ENCODE measurements at regions not wholly inside any gene's neighbourhood (a gene's known extent, or its start where the extent isn't known, plus 50 kb on each side); places are given as distances from the start of the nearest gene placed in this dataset.

GRCh38 chr3:107947203-107947602, 143.6 kb downstream of the CD47 start:
- Mint-ChIP-seq H3K9me3 (ENCODE audit: unreplicated experiment) (no peaks in the 10 kb centered on the region), H3K4me1 (ENCODE audit: unreplicated experiment) (peaks cover 4% of the 10 kb centered on the region), H3K27ac (ENCODE audit: unreplicated experiment) (no peak overlapping the region), H3K4me3 (ENCODE audit: unreplicated experiment) (no peak overlapping the region), H3K27me3 (ENCODE audit: unreplicated experiment) (peaks cover 4% of the 10 kb centered on the region), H3K36me3 (ENCODE audit: unreplicated experiment) (no peaks in the 10 kb centered on the region)
- no peak for TF ChIP-seq CTCF (IDR thresholded peaks at IDR 0.05)
- DNase-seq (ENCODE audit: extremely low spot score, unreplicated experiment): no peak

- H3K4me3 Mint-ChIP-seq (ENCODE audit: unreplicated experiment): no peak overlapping the region
- H3K36me3 Mint-ChIP-seq (ENCODE audit: unreplicated experiment): no peaks in the 10 kb centered on the region
- H3K27ac Mint-ChIP-seq (ENCODE audit: unreplicated experiment): no peak overlapping the region
- peaks cover 4% of the 10 kb centered on the region for H3K4me1 Mint-ChIP-seq (ENCODE audit: unreplicated experiment)
- no peak for DNase-seq (ENCODE audit: extremely low spot score, unreplicated experiment)
- H3K27me3 Mint-ChIP-seq (ENCODE audit: unreplicated experiment): peaks cover 4% of the 10 kb centered on the region
- no peak for TF ChIP-seq CTCF (IDR thresholded peaks at IDR 0.05)
- H3K9me3 Mint-ChIP-seq (ENCODE audit: unreplicated experiment): no peaks in the 10 kb centered on the region
Observed at GRCh38 chr3:107946700-107947099, 144.1 kb downstream of the CD47 start.

GRCh38 chr3:107945417-107946094, 145.3 kb downstream of the CD47 start:
- H3K27ac Mint-ChIP-seq (ENCODE audit: unreplicated experiment): no peak overlapping the region
- H3K36me3 Mint-ChIP-seq (ENCODE audit: unreplicated experiment): no peaks in the 10 kb centered on the region
- H3K4me3 Mint-ChIP-seq (ENCODE audit: unreplicated experiment): no peak overlapping the region
- DNase-seq (ENCODE audit: extremely low spot score, unreplicated experiment): no peak
- peaks cover 4% of the 10 kb centered on the region for H3K27me3 Mint-ChIP-seq (ENCODE audit: unreplicated experiment)
- no peak for TF ChIP-seq CTCF (IDR thresholded peaks at IDR 0.05)
- peaks cover 2% of the 10 kb centered on the region for H3K4me1 Mint-ChIP-seq (ENCODE audit: unreplicated experiment)
- H3K9me3 Mint-ChIP-seq (ENCODE audit: unreplicated experiment): no peaks in the 10 kb centered on the region

GRCh38 chr3:107943786-107944523, 146.9 kb downstream of the CD47 start:
- H3K9me3 Mint-ChIP-seq (ENCODE audit: unreplicated experiment): no peaks in the 10 kb centered on the region
- no peak for TF ChIP-seq CTCF (IDR thresholded peaks at IDR 0.05)
- H3K27me3 Mint-ChIP-seq (ENCODE audit: unreplicated experiment): peaks cover 4% of the 10 kb centered on the region
- H3K4me3 Mint-ChIP-seq (ENCODE audit: unreplicated experiment): no peak overlapping the region
- peaks cover 11% of the 10 kb centered on the region for H3K4me1 Mint-ChIP-seq (ENCODE audit: unreplicated experiment)
- H3K36me3 Mint-ChIP-seq (ENCODE audit: unreplicated experiment): no peaks in the 10 kb centered on the region
- no peak overlapping the region for H3K27ac Mint-ChIP-seq (ENCODE audit: unreplicated experiment)
- DNase-seq (ENCODE audit: extremely low spot score, unreplicated experiment): no peak

GRCh38 chr3:107942951-107943749, 147.7 kb downstream of the CD47 start:
- Mint-ChIP-seq H3K4me1 (ENCODE audit: unreplicated experiment) (peaks cover 11% of the 10 kb centered on the region), H3K27me3 (ENCODE audit: unreplicated experiment) (no peaks in the 10 kb centered on the region), H3K36me3 (ENCODE audit: unreplicated experiment) (no peaks in the 10 kb centered on the region), H3K9me3 (ENCODE audit: unreplicated experiment) (no peaks in the 10 kb centered on the region), H3K4me3 (ENCODE audit: unreplicated experiment) (no peak overlapping the region), H3K27ac (ENCODE audit: unreplicated experiment) (no peak overlapping the region)
- DNase-seq (ENCODE audit: extremely low spot score, unreplicated experiment): no peak
- no peak for TF ChIP-seq CTCF (IDR thresholded peaks at IDR 0.05)

All from osteocyte (in vitro differentiated cells).